PC-9 (cell line): ENCODE measurements at regions not wholly inside any gene's neighbourhood (a gene's known extent, or its start where the extent isn't known, plus 50 kb on each side); places are given as distances from the start of the nearest gene placed in this dataset.

Experiments
- CTCF ChIP-seq: fragments of 200-600 bp; sonication (generic); conservative IDR thresholded peaks from 2 replicates; pipeline ENCODE4 v1.6.1; 2017; ENCODE audit warnings: mixed run types, antibody characterized with exemption, mild to moderate bottlenecking, moderate library complexity
- EZH2 ChIP-seq: fragments of 200-600 bp; sonication (generic); IDR thresholded peaks from 2 replicates; pipeline ENCODE4 v1.8.0; 2017; ENCODE audit warnings: antibody characterized with exemption, low read depth

GRCh38 chr5:93277051-93277450, 304.0 kb downstream of the NR2F1-AS1 start:
- no peak for TF ChIP-seq CTCF
- TF ChIP-seq EZH2 = no peak
